GM12892 (cell line): ENCODE measurements at regions not wholly inside any gene's neighbourhood (a gene's known extent, or its start where the extent isn't known, plus 50 kb on each side); places are given as distances from the start of the nearest gene placed in this dataset.

ENCODE experiments used
- POLR2A ChIP-seq: IDR thresholded peaks from 2 replicates; pipeline ENCODE4 v1.6.1; 2011; ENCODE audit warnings: low read depth, low read length, control low read depth
- POLR2AphosphoS5 ChIP-seq: IDR thresholded peaks from 2 replicates; pipeline ENCODE4 v1.6.1; 2011; ENCODE audit warnings: low read depth, low read length, control low read depth
- TAF1 ChIP-seq: IDR thresholded peaks from 2 replicates; pipeline ENCODE4 v1.6.1; 2011; ENCODE audit warnings: low read depth, mild to moderate bottlenecking, control low read depth, low read length, borderline replicate concordance

GRCh38 chr6:151705993-151706733 is 101.3 kb upstream of the ESR1 start:
- TF ChIP-seq POLR2A (no peak), POLR2AphosphoS5 (no peak), TAF1 (no peak)
